Right atrium auricular region (tissue), 2 donors: ENCODE measurements at regions not wholly inside any gene's neighbourhood (a gene's known extent, or its start where the extent isn't known, plus 50 kb on each side); places are given as distances from the start of the nearest gene placed in this dataset.

Source experiments
- DNase-seq: peaks from one replicate; pipeline ENCODE4 v3.0.0-alpha.2; 2019; ENCODE audit warnings: low spot score
- H3K27ac ChIP-seq, 2 donors: fragments of 200-600 bp; sonication (generic); 1 replicate in 1 of 2; 2 replicates in 1 of 2; pipeline ENCODE4 v1.5.1; 2016 to 2019
- H3K27me3 ChIP-seq, 2 donors: fragments of 200-600 bp; sonication (generic); one replicate each; pipeline versions ENCODE4 v1.5.1 to v1.6.0; 2017 to 2019
- H3K36me3 ChIP-seq: fragments of 200-600 bp; sonication (generic); one replicate; pipeline ENCODE4 v1.5.1; 2016
- H3K4me1 ChIP-seq, 2 donors: fragments of 200-600 bp; sonication (generic); one replicate each; pipeline versions ENCODE4 v1.5.1 to v1.6.0; 2017 to 2019
- H3K4me3 ChIP-seq, 2 donors: fragments of 200-600 bp; sonication (generic); 1 replicate in 1 of 2; 2 replicates in 1 of 2; pipeline ENCODE4 v1.5.1; 2017 to 2019; ENCODE audit warnings: mild to moderate bottlenecking in 1 of 2, moderate library complexity in 1 of 2
- H3K9me3 ChIP-seq, 2 donors: fragments of 200-600 bp; sonication (generic); one replicate each; pipeline ENCODE4 v1.5.1; 2019
- CTCF ChIP-seq, 2 donors: fragments of 200-600 bp; sonication (generic); IDR thresholded peaks; one replicate each; pipeline ENCODE4 v1.5.1; 2019; ENCODE audit warnings: antibody characterized with exemption in 2 of 2

- Histone ChIP-seq H3K4me1 (no peaks in the 10 kb centered on the region), H3K27ac (no peak overlapping the region), H3K4me3 (no peak overlapping the region), H3K9me3 (no peaks in the 10 kb centered on the region), H3K36me3 (no peaks in the 10 kb centered on the region), H3K27me3 (no peaks in the 10 kb centered on the region)
- no peak for TF ChIP-seq CTCF (IDR thresholded peaks at IDR 0.05)
- no peak for DNase-seq
Observed at GRCh38 chr1:98164509-98164908, 243.7 kb upstream of the DPYD start.

GRCh38 chr1:98157524-98158313 is 236.9 kb upstream of the DPYD start:
- H3K4me1 ChIP-seq: no peaks in the 10 kb centered on the region
- no peak overlapping the region for H3K4me3 ChIP-seq
- H3K36me3 ChIP-seq: no peaks in the 10 kb centered on the region
- no peaks in the 10 kb centered on the region for H3K27me3 ChIP-seq
- H3K27ac ChIP-seq: no peak overlapping the region
- no peak for TF ChIP-seq CTCF (IDR thresholded peaks at IDR 0.05)
- no peaks in the 10 kb centered on the region for H3K9me3 ChIP-seq
- no peak for DNase-seq

GRCh38 chr1:98147280-98147679 is 226.4 kb upstream of the DPYD start:
- TF ChIP-seq CTCF (IDR thresholded peaks at IDR 0.05): no peak
- H3K4me1 ChIP-seq: no peaks in the 10 kb centered on the region
- H3K9me3 ChIP-seq: no peaks in the 10 kb centered on the region
- H3K36me3 ChIP-seq: no peaks in the 10 kb centered on the region
- H3K4me3 ChIP-seq: no peak overlapping the region
- H3K27ac ChIP-seq: no peak overlapping the region
- no peaks in the 10 kb centered on the region for H3K27me3 ChIP-seq
- no peak for DNase-seq

DNA sequence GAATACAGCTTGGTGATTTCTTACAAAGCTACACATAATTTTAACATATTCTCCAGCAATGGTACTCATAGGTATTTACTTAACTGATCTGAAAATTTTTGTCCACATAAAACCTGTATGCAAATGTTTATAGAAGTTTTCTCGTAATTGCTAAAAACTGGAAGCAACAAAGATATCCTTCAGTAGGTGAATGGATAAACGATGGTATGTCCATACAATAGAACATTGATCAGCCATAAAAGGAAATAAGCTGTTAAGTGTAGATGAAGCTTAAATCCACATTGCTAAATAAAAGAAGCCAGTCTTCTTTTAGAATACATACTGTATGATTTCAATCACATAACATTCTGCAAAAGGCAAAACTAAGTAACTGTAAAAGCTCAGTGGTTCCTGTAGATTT is 224.8 kb upstream of the DPYD start:
- Histone ChIP-seq H3K36me3 (no peaks in the 10 kb centered on the region), H3K4me3 (no peak overlapping the region)
- DNase-seq: no peak

GRCh38 chr1:98143403-98143802 is 222.6 kb upstream of the DPYD start:
- Histone ChIP-seq H3K4me1 (no peaks in the 10 kb centered on the region), H3K27ac (no peak overlapping the region), H3K4me3 (no peak overlapping the region), H3K36me3 (no peaks in the 10 kb centered on the region), H3K27me3 (no peaks in the 10 kb centered on the region), H3K9me3 (no peaks in the 10 kb centered on the region)
- no peak for DNase-seq
- TF ChIP-seq CTCF (IDR thresholded peaks at IDR 0.05): no peak

More for the DNA sequence above, 224.8 kb upstream of the DPYD start:
- no peaks in the 10 kb centered on the region for H3K4me1 ChIP-seq
- no peaks in the 10 kb centered on the region for H3K9me3 ChIP-seq
- no peaks in the 10 kb centered on the region for H3K27me3 ChIP-seq
- no peak overlapping the region for H3K27ac ChIP-seq
- no peak for TF ChIP-seq CTCF (IDR thresholded peaks at IDR 0.05)

- peak overlapping the region in 1 of 2 donors; percentile 59 for H3K27ac ChIP-seq
- H3K4me3 ChIP-seq: no peak overlapping the region
Observed at GRCh38 chr1:98133131-98133530, 212.3 kb upstream of the DPYD start.

More at GRCh38 chr1:98133131-98133530, 212.3 kb upstream of the DPYD start:
- no peaks in the 10 kb centered on the region for H3K27me3 ChIP-seq
- H3K9me3 ChIP-seq: no peaks in the 10 kb centered on the region
- peaks cover 0 to 12% of the 10 kb centered on the region in 2 donors for H3K4me1 ChIP-seq
- no peak for DNase-seq
- no peaks in the 10 kb centered on the region for H3K36me3 ChIP-seq
- TF ChIP-seq CTCF (IDR thresholded peaks at IDR 0.05): no peak
